NB4 (cell line): ENCODE measurements at regions not wholly inside any gene's neighbourhood (a gene's known extent, or its start where the extent isn't known, plus 50 kb on each side); places are given as distances from the start of the nearest gene placed in this dataset.

ENCODE experiments used
- CTCF ChIP-seq: IDR thresholded peaks from one replicate; pipeline ENCODE4 v1.5.1; 2012; ENCODE audit warnings: low read depth, low read length
- MAX ChIP-seq: IDR thresholded peaks from 2 replicates; pipeline ENCODE4 v1.6.1; 2011; ENCODE audit warnings: low read depth, low read length
- MYC ChIP-seq: IDR thresholded peaks from 2 replicates; pipeline ENCODE4 v1.6.1; 2011; ENCODE audit warnings: low read depth, low read length
- POLR2A ChIP-seq: IDR thresholded peaks from 2 replicates; pipeline ENCODE4 v1.6.1; 2011; ENCODE audit warnings: mild to moderate bottlenecking; ENCODE audit not compliant: insufficient read length; ENCODE audit errors: extremely low read depth

- no peak for TF ChIP-seq CTCF
- no peak for TF ChIP-seq POLR2A
- no peak for TF ChIP-seq MAX
- no peak for TF ChIP-seq MYC
These were observed 50.5 kb upstream of the TCF7L2 start for GRCh38 chr10:112899391-112900065.
